AML-193 (cell line): ENCODE measurements at regions not wholly inside any gene's neighbourhood (a gene's known extent, or its start where the extent isn't known, plus 50 kb on each side); places are given as distances from the start of the nearest gene placed in this dataset.

Experiments
- DNase-seq, 2 experiments: peaks; one replicate each; lab custom pipeline; 2025; lab: John Stamatoyannopoulos, UW

DNA sequence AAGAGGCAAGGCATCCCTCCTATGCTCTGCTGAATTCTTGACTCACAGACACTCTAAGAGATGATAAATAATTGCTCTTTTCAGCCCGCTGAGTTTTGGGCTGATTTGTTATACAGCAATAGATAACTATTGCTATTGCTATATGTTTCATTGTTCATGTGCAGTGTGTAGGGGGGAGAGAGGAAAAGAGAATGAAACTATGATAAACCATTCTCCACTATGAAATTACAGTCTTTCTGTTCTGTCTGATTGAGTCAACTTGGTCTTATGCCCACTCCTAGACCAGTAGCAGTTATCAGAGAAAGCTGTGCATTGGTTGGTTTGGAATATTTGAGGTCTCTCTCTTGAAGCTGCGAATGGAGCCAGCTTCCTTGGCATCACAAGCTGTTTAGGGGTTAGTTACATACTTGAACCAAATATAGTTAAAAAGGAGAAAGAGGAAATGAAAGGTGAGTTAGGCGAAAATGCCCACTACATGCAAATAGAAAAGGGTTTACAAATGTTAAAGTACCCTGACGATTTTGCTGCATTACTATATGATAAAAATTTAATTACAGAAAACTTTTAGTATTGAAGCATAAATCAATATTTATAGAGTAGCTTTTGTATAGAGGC is 136.3 kb upstream of the ACTBL2 start:
- no peak for DNase-seq

- DNase-seq, result no peak
Measured at GRCh38 chr5:57613741-57614140, 131.1 kb upstream of the ACTBL2 start.

DNA sequence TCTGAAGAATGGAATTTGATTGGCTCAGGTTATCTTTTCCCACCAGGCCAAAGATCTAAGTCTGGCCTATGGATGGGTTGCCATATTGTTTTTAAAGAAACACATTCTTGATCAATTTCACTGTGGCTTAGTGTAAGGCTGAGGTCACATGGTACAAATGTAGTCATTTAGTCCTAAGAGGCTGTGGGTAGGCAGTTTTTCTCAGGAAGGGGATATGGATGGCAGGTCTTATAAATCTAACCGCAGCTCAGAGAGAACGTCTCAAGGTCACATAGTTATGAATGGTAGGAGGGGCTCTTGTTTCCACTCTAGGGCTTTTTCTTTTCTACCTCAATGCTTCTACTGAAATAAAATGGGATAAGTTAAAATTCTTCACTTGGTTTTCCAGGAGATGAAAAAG is 128.6 kb upstream of the ACTBL2 start:
- no peak for DNase-seq

- no peak for DNase-seq
Measured at GRCh38 chr5:57608542-57608941, 125.9 kb upstream of the ACTBL2 start.

DNA sequence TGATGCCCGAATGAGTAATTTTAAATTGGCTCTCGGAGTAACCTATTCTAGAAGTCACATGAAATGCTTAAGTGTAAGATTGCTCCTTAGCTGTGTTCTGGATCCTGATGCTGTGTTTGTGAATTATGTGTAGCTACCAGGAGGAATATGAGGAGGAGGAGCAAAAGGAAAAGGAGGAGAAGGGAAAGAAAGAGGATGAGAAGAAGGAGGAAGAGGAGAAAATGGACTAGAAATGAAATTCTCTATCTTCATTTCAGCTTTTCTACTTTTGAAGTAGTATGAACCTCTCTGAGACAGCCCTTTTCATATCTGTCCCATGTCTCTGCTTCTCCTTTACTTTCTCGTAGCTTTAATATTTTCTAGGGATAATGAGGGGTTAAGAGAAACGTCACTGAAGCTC is 119.4 kb upstream of the ACTBL2 start:
- no peak for DNase-seq

DNA sequence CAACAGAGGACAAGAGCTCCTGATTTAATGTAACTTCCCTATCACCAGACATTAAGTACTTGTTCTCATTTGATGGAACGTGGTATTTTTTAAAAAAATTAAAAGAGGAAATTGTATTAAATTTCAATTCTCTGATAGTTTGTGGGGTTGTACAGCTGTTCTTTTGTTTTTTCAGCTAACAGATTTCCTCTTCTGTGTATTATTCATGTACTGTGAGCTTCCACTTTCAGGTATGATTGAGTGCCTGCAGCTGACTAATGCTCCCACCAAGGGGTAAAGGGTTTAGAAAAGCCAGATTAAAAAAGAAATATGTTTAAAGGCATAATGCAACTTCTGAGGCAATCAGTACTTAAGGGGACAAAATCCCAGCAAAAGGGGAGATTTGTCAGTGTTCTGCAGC is 117.7 kb upstream of the ACTBL2 start:
- no peak for DNase-seq

DNA sequence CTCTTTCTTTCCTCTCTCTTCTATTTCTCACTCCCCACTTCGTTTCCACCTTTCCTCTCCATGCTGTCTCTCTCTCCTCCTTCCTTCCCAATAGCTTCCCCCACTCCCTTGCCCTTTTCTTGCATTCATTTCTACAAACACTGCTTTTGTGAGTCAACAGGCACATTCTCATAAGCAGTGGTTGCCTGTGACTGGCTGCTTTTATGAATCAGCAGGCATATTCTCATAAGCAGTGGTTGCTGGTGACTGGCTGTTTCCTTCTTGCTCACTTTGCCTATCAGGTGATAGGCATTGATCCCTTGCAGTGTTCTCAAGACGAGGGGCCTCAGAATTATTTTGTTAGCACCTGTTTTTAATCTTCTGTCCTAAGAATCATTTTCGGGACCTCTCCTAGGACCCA is 116.1 kb upstream of the ACTBL2 start:
- DNase-seq, result no peak

GRCh38 chr5:57598097-57598496 is 115.5 kb upstream of the ACTBL2 start:
- DNase-seq, result no peak

DNA sequence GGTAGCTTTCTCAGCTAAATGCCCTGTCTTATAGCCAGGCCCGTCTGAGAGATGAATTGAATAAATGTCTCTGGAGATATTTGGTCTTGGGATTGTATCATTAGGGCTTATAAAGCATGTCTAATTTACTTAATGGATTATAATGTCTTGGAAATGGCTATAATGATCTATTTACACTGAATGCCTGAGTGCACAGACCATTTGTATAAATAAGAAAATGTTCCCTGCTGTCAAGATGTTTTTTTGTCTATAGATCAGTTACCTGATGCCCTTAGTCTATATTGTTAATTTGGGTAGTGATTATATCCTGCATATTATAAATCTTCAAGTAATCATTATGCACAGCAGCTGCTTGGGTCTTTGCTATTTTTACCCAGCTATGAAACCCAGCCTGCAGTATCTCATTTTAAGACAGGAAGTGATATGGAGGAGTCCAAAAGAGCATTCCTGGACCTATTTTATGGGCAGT is 112.9 kb upstream of the ACTBL2 start:
- no peak for DNase-seq

GRCh38 chr5:57594436-57594835 is 111.8 kb upstream of the ACTBL2 start:
- no peak for DNase-seq

DNA sequence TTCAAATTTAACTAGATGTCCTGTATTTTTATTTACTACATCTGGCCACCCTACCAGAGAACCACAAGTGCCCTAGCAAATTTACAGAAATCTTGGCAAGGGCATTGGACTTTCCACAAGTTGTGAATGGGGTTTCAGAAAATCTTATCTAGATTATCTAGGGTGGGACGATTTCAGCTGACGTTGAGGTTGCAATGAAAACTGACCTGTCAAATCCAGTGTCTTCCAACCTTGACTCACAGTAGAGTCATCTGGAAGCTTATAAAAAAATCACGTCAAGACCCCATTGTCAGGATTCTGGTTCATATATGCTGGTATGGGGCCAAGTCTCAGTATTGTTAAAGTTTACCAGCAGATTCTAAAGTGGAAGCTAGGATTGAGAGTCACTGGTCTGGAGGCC is 109.6 kb upstream of the ACTBL2 start:
- no peak for DNase-seq

DNA sequence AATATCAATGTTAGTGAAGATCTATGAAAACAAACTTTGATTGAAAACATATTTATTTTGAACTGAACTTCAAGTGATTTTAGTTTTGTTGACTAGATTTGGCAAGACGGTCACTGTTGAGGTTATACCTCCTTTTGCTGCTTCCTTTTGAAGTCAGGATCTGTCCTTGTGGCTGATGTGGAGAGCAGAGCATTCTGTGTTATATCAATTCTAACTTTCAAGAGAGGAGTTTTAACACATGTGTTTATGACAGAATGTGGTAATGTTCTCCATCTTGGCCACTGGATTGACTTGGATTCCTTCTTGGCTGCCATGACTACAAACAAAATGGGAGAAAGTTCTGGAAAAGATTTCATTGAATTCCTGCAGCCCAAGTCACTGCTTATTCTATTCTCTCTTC is 104.0 kb upstream of the ACTBL2 start:
- no peak for DNase-seq

DNA sequence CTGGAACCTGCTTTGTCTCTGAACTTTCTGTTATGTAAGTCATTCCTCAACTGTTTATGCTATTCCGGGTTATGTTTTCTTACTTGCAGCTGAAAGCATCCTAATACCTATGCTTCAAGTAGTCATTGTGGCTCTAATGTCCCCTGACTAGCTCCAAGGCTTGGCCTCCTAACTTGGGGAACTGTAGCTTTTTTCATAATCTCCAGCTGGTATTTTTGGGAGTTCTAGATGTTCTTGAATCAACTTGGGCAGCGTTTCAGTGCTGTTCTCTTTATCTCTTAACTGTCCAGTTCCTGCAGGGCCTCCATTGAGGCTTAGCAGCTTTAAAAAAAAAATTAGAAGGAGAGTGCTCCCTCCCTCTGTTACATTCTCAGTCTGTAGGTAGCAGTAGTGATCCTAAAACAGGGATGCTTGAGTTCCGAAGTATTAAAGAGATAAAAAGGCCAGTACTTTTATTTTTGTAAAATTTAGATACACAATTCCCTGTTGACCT is 100.0 kb upstream of the ACTBL2 start:
- DNase-seq, result no peak

GRCh38 chr5:57581772-57582171 is 99.2 kb upstream of the ACTBL2 start:
- DNase-seq, result no peak

DNA sequence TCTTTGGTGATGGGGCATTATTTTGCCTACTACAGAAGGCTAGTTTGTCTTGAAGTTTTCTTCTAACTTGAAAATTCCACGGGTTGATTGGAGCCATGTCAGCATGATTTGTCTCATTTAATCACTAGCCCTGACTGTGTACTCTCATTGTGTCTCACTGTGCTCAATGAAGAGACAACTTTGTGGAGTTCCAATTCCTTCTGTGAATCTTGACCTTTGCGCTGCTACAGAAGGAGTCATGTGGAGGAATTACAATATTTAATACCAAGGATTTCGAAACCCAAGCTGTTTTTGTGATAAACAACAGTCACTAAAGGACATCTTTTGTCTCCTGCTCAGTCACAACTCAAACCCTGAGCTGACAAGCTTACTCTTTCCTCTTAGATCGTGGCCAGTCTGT is 98.6 kb upstream of the ACTBL2 start:
- no peak for DNase-seq

- DNase-seq, result no peak
Measured at GRCh38 chr5:57577432-57578175, 95.0 kb upstream of the ACTBL2 start.

DNA sequence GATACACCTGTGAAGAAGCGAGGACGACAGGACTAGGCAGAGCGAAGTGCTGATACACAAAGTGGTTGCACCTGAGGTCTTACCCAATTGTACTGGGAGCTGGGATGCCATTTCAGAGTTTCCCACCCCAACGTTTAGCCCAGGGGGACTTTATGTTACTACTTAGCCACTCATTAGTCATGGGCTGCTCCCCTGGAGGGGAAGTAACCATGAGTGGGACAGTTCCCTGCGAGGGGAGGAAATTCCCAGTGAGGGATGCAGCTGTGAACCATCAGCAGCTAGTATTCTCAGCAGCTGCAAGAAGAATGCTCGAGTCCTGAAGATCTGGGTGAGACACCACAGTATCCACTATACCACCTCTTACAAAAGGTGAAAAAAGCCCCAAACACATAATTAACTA is 93.7 kb upstream of the ACTBL2 start:
- DNase-seq, result no peak

GRCh38 chr5:57575839-57576238 is 93.2 kb upstream of the ACTBL2 start:
- DNase-seq, result no peak

GRCh38 chr5:57572461-57572860 is 89.8 kb upstream of the ACTBL2 start:
- DNase-seq, result no peak

GRCh38 chr5:57569601-57570000 is 87.0 kb upstream of the ACTBL2 start:
- DNase-seq, result no peak

- DNase-seq, result no peak
Measured at GRCh38 chr5:57568136-57568535, 85.5 kb upstream of the ACTBL2 start.

DNA sequence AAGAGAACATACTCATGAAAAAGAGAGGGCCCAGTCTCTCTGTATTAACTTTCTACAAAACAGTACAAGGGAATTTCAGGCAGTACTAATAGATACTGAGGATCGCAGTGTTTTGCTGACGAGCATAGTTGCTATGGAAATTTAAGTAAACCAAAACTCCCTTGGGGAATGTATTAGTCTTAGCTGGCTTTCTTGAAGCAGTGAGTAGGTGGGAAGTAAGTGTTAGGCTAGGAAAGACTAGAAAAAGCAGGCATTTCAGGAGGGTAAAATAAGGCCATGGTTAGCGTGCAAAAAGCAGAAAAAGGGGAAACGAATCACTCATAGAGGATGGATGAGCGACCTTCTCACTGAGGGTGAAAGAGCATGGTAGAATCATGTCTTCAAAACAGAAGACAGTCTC is 84.3 kb upstream of the ACTBL2 start:
- no peak for DNase-seq

- DNase-seq, result no peak
Measured at GRCh38 chr5:57561231-57561842, 78.7 kb upstream of the ACTBL2 start.
